ENCODE measurements at regions not wholly inside any gene's neighbourhood (a gene's known extent, or its start where the extent isn't known, plus 50 kb on each side); places are given as distances from the start of the nearest gene placed in this dataset.

- no peak for TF ChIP-seq RBBP5 (conservative IDR thresholded peaks at IDR 0.05)
- peak; percentile 96 for TF ChIP-seq JUNB (IDR thresholded peaks at IDR 0.05)
- TF ChIP-seq KAT2A (conservative IDR thresholded peaks at IDR 0.05; ENCODE audit: control insufficient read depth, low read depth, low read length), result no peak
- TF ChIP-seq CHD4 (IDR thresholded peaks at IDR 0.05), result no peak
- peak; percentile 90 for TF ChIP-seq NFIC (IDR thresholded peaks at IDR 0.05; ENCODE audit: low read depth, low read length)
- peak; percentile 59 for TF ChIP-seq IKZF1 (conservative IDR thresholded peaks at IDR 0.05)
- TF ChIP-seq WRNIP1 (IDR thresholded peaks at IDR 0.05; ENCODE audit: borderline replicate concordance, low read depth, low read length), result no peak
- no peak for TF ChIP-seq RAD21 (IDR thresholded peaks at IDR 0.05; ENCODE audit: insufficient read depth, low read depth, low read length)
- no peak for TF ChIP-seq NBN (IDR thresholded peaks at IDR 0.05)
- TF ChIP-seq EGR1 (IDR thresholded peaks at IDR 0.05; ENCODE audit: borderline replicate concordance in 1 of 2, low read depth in 2 of 2, low read length in 2 of 2), result no peak
- peak; percentile 58; the same call in 1 of the 2 replicates for TF ChIP-seq PAX5 (IDR thresholded peaks at IDR 0.05; ENCODE audit: borderline replicate concordance, low read depth, low read length)
- no peak for TF ChIP-seq ZNF622 (IDR thresholded peaks at IDR 0.05)
- TF ChIP-seq, protein P1, sequence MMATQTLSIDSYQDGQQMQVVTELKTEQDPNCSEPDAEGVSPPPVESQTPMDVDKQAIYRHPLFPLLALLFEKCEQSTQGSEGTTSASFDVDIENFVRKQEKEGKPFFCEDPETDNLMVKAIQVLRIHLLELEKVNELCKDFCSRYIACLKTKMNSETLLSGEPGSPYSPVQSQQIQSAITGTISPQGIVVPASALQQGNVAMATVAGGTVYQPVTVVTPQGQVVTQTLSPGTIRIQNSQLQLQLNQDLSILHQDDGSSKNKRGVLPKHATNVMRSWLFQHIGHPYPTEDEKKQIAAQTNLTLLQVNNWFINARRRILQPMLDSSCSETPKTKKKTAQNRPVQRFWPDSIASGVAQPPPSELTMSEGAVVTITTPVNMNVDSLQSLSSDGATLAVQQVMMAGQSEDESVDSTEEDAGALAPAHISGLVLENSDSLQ (IDR thresholded peaks at IDR 0.05), result peak; percentile 57
- TF ChIP-seq CREB1 (IDR thresholded peaks at IDR 0.05; ENCODE audit: low read depth), result no peak
- TF ChIP-seq CHD1 (IDR thresholded peaks at IDR 0.05; ENCODE audit: low read depth, low read length), result no peak
- no peak for TF ChIP-seq HDGF (IDR thresholded peaks at IDR 0.05)
- TF ChIP-seq RAD51 (IDR thresholded peaks at IDR 0.05), result no peak
- TF ChIP-seq USF1 (IDR thresholded peaks at IDR 0.05; ENCODE audit: borderline replicate concordance, extremely low read length, insufficient read depth, low read depth, low read length), result no peak
- TF ChIP-seq SP1 (IDR thresholded peaks at IDR 0.05; ENCODE audit: low read depth, low read length), result no peak
- TF ChIP-seq HDAC6 (IDR thresholded peaks at IDR 0.05; ENCODE audit: unreplicated experiment), result no peak
- TF ChIP-seq, protein P2, sequence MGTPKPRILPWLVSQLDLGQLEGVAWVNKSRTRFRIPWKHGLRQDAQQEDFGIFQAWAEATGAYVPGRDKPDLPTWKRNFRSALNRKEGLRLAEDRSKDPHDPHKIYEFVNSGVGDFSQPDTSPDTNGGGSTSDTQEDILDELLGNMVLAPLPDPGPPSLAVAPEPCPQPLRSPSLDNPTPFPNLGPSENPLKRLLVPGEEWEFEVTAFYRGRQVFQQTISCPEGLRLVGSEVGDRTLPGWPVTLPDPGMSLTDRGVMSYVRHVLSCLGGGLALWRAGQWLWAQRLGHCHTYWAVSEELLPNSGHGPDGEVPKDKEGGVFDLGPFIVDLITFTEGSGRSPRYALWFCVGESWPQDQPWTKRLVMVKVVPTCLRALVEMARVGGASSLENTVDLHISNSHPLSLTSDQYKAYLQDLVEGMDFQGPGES (IDR thresholded peaks at IDR 0.05), result no peak
- TF ChIP-seq STAT1 (conservative IDR thresholded peaks at IDR 0.05), result no peak
- TF ChIP-seq PRDM15 (CRISPR knock-in tag; IDR thresholded peaks at IDR 0.05), result no peak
- no peak for TF ChIP-seq RB1 (IDR thresholded peaks at IDR 0.05; ENCODE audit: borderline replicate concordance)
- 0 out of 2 replicates have a peak, but pooled peaks have one; percentile 22 for TF ChIP-seq CBX5 (IDR thresholded peaks at IDR 0.05; ENCODE audit: low read depth)
- TF ChIP-seq HSF1 (IDR thresholded peaks at IDR 0.05; ENCODE audit: low read depth, low read length), result no peak
Observed at GRCh38 chr13:62643007-62643483, 1227.4 kb upstream of the PCDH20 start (continued).
